HG03469 (cell line): ENCODE measurements at regions not wholly inside any gene's neighbourhood (a gene's known extent, or its start where the extent isn't known, plus 50 kb on each side); places are given as distances from the start of the nearest gene placed in this dataset.

Experiments
- ATAC-seq: cut with Tn5 transposase; IDR thresholded peaks from one replicate; pipeline ENCODE4 v1.9.1; 2021; ENCODE audit warnings: mild to moderate bottlenecking, moderate library complexity, moderate number of reproducible peaks; ENCODE audit not compliant: unreplicated experiment

DNA sequence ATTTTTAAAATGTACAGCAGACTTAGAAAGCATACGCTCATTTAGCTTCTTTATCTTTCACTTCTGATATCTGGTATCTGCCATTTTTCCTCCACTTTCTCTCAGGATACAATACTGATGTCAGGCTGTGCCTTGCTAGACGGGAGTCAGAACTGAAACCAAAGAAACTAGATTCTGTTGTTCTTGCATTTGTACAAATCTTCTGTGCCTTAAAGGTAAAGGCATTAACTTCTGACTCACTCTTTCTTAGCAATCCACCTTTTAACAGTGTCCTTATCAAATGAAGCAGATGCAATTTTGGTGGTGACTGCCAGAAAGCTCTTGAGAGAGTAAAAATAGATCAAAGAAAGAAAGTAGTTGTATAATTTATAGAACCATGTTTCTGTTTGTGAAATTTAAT, 370.4 kb downstream of the PCDH20 start:
- no peak for ATAC-seq

DNA sequence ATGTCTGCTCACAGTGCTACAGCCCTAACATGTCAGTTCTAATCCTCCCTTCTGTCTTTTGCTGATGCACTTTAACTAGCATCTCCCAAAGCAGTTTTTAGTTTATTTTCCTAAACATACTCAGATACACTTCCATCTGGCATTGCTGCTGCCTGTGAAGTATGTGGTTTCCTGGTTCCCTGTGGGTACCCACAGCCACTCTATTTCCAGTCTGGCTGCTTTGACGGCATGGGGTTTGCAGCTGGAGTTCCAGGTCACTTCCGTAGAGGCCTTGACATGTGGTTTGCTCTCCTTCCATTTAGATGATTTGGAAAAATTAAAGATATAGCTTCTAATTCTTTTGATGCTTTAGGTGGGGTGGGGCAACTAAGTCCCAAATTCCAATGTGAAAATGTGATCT, 375.5 kb downstream of the PCDH20 start:
- ATAC-seq: no peak

DNA sequence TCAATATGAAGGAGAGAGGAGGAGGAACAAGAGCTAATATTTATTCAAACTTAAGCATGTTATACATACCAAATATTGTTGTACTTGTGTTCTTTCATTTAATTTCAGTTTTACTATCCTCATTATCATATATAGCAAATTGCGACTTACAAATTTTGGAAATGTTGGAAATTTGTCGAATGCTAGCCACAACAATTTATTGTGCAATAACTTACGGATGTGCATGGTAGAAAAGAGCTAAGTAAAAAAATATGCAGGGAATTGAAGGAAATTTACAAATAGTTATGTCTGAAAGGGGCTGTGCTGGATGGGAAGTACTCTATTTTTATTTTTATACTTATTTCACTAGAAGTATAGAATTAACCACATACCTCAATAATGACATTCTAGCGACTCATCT, 376.3 kb downstream of the PCDH20 start:
- no peak for ATAC-seq

DNA sequence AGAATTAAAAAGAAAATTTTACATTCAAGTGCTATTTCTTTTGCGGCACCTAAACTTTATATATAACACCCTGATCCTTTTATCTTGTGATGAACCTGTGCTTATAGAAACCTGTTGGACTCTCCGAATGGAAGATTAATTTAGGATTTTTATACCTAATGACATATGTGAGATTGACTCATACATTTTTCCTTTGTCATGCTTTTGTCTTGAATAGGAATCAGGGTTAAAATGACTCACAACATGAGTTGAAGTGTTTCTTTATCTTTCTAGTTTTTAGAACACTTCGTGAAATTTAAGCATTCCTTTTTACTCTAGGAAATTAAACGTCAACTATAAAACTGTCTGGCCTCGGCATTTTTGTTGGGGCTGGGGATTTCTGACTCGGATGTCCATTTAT, 378.9 kb downstream of the PCDH20 start:
- ATAC-seq: no peak

DNA sequence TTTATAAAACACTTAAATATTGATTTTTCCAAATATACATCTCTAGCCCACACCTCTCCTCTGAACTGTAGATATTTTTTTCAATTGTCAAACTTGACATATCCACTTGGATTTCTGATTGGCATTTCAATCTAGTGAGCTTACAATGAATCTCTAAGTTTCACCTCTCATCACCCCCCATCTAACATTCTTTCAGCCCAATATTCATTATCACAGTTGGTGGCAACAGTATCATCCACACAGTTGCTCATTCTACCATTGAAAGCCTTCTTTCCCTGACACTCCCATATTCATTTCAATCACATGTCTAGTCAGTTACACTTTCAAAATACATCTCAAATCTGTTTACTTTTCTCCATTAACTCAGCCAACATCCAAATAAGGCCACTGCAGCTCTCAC, 385.2 kb downstream of the PCDH20 start:
- no peak for ATAC-seq

DNA sequence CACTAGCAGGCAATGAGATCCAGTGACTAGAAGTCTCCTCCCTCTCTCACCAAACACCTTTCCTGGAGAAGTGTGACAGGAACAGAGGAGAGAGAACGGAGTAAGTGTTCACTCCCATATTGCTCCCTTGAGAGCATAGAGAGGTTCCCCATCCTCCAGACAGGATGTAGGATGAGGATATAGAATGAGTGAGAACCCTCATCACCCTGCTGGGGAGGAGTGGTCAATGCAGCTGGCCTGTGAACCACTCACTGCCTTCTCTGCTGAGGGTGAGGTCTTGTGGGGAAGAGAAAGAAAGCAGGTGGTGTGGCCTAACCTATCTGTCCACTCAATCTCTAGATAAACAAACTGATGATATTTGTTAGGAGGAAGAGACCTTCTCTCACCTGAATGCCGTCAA, 386.6 kb downstream of the PCDH20 start:
- no peak for ATAC-seq

DNA sequence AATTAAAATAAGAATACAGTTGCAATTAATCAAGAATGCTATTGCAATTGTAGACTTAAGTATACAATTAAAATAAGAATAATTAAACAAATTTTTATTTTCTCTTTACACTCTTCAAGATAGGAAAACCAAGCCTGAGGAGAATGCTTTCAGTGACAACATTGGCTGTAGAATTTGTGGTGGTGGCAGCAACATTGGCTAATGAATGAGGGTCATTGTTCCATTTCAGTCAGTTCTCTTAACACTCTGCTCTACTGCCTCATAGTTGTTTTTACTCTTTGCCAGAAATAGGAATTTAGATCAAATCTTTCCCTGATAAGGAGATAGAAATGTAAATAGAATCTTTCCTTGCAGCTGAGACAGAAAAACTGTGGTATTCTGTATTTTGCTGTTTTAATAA, 391.6 kb downstream of the PCDH20 start:
- ATAC-seq: no peak

DNA sequence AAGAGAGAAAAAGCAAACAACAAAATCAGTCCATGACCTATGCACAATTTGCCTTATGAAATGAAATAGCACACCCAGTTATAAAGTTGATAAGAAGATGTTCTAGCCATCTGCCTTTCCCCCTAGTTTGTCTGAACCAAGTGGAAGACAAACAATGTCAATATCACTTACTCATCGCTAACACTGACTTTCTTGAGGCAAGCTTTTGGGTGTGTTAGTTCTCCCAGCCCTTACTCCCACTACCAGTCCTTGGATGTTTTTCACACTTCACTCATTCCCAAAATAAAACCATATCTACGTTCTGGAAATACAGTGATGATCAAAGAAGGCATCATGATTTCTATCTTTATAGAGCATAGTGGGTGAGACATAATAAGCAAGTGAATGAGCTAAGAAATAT, 393.8 kb downstream of the PCDH20 start:
- no peak for ATAC-seq

DNA sequence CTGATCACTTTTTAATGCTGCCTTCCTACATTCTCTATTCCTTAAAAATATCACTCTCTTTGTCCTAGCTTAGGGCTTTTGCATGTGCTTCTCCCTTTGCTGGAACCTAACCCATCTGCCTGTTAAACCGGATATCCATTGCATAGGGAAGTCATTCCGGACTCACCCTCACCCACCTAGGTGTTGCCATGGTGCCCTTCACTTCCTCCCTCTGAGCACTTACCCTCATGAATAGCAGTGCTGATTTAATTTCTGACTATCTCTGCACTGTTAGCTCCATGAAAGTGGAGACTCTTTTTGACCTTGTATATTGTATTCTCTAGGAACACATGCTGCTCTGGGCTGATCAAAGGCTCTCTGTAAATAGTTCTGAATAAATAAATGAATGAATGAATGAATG, 401.9 kb downstream of the PCDH20 start:
- no peak for ATAC-seq

DNA sequence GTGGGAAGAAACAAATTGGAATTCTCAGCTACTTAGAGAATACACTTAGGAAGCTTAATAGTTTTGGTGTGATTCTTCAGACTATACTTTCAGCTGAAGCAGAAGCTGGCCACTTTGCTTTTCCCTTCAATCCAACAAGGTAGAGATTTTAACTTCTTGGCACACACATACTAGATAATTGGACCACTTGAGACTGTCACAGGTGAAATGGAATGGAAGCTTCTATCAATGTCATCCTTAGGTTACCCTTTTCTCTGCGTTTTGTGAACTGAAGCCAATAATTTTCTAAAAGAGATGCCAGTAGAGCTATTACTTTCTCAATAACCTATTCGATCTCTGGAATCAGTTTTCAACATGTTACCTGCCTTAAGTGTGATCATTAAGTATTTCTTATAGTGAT, 405.3 kb downstream of the PCDH20 start:
- ATAC-seq: no peak

DNA sequence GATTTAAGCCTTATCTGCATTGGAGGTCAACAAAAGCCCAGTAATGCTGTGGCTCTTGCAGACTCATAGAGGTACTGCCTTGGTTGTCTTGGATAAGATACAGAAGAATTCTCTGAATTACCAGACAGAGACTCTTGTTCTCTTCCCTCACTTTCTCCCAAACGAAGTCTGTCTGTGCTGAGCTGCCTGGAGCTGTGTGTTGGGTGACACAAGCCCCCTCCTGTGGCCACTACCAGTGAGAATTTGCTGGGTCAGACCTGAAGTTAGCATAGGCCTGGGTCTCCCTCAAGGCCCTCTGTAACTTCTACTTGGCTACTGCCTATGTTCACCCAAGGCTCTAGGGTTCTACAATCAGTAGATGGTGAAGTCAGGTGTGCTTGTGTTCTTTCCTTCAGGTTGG, 413.0 kb downstream of the PCDH20 start:
- ATAC-seq: no peak

DNA sequence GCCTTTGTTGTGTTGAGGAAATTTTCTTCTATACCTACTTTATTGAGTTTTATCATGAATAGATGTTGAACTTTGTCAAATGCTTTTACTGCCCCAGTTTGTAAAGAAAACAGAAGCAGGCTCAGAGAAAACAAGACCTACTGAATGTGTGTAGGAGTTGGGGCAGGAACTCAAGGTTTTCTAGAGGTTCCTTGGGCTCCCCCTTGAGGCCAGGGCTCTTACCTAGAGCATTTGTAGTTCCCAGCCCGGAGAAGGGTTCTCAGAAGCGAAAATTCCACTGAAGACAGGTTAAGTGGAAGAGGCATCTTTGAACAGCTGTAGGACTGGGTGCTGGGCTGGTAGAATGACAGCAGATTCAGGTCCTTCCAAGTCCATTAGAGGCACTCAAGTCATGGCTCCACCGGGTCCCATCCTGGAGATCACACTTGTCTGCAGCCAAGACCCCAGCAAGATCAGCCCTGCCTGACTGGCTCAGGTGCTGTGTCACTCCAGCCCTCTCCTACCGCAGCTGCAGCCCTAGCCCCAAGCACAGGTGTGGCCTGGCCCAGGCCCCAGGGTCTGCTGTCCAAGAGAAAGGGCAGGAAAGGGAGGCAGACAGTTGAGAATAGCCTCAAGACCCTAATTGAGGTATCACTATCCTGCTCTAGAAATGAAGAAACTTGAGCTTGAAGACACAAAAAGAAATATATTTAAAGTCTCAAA, 425.5 kb downstream of the PCDH20 start:
- ATAC-seq: no peak

DNA sequence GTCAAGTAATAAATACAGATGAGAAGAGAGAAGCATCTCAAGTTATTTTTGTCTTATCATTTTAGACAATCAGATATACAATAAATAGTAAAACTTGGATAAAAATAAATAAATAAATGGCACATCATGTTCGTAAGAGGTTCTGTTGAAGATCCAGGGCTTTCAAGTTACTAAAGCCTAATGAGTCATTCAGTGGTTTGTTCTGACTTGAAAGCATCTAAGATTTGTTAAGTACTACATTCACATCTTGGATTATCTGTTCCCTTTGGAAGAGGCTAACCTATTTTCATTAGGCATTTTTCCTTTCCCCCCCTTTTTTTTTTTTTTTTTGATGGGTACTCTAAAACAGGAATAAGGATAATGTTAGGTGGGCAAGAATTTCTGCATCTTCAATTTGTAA, 429.3 kb downstream of the PCDH20 start:
- no peak for ATAC-seq

DNA sequence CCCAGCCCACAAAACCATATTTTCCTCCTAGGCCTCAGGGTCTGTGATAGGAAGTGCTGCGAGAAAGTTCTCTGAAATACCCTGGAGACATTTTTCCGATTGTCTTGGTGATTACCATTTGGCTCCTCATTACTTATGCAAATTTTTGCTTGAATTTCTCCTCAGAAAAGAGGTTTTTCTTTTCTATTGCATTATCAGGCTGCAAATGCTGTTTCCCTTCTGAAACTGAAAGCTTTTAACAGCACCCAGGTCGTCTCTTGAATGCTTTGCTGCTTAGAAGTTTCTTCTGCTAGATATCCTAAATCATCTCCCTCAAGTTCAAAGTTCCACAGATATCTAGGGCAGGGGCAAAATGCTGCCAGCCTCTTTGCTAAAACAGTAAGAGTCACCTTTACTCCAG, 434.2 kb downstream of the PCDH20 start:
- ATAC-seq: no peak

DNA sequence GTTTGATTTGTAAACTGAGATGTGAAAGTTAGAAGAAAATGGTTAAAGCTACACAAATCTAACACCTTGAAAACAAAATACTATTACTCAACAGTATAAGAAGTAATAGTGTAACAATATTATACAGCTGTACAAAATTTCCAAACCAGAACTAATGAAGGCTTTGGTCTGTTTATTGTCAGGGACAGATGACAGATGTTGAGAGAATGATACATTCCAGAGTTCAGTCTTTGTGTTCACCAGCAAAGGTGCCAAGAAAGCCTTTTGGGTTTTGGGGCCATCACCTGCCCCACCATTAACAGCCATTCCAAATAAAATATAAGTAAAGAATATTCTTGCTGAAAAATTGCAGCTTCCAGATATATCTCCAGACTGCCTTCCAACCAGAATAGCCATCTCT, 439.3 kb downstream of the PCDH20 start:
- ATAC-seq: no peak

DNA sequence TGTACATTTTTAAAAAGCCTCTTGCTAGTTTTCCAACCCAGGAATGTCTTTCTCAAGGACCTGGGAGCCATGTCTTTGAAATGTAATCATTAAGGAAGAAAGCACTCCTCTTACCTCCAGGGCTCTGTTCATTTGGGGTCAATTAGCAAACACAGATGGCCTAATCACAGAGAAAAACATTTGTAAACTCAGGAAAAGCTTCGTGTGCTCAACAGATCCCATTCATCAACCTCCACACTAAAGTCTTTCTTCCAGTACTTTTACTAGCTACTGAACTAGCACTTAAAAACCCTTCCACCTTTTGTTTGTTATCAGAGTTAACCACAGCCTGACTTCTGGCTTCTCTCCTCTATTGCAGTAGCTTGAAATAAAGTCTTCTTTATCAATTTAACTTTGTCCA, 441.4 kb downstream of the PCDH20 start:
- ATAC-seq: no peak

DNA sequence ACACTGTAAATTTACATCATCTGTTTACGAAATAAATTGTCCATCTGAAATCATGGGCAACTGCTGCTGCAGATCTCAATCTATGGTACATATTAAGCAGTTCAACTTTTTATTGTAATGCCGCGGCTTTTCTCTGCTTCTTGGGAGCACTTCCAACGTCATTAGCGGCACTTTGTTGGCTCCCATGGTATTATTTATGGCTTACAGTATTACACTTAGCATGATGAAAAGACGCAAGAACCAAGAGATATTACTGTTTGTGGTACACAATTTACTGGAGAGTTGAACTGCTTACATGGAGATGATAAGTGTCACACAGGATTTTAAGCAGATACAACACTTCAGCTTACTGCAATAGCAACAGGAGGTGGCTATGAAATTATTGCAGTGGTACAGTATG, 442.1 kb downstream of the PCDH20 start:
- no peak for ATAC-seq

DNA sequence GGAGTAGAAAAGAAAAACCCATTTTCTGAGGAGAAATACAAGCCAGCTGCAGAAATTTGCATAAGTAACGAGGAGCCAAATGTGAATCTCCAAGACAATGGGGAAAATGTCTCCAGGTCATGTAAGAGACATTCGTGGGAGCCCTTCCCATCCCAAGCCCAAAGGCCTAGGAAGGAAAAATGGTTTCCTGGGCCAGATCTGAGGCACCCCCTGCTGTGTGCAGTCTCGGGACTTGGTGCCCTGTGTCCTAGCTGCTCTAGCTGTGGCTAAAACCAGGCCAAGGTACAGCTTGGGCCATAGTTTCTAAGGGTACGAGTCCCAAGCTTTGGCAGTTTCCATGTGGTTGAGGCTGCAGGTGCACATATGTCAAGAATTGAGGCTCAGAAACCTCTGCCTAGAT, 444.9 kb downstream of the PCDH20 start:
- ATAC-seq: no peak

DNA sequence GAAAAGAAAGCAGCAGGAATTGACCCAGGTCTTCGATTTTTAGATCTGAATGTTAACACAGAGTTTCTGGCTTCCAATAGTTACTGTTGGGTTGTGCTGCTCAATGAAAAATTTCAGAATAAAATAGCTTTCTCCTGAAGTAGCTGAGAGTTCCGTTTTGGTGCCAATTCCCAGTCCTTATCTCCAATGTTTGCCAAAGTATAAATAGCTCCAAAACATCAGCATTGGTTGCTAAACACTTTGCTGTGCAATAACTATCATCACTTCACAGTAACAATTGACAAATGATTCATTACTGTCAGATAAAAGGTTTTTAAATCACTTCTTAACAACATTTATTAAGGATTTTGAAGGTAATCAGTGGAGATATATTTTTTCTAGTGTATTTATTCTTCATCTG, 446.0 kb downstream of the PCDH20 start:
- ATAC-seq: no peak

DNA sequence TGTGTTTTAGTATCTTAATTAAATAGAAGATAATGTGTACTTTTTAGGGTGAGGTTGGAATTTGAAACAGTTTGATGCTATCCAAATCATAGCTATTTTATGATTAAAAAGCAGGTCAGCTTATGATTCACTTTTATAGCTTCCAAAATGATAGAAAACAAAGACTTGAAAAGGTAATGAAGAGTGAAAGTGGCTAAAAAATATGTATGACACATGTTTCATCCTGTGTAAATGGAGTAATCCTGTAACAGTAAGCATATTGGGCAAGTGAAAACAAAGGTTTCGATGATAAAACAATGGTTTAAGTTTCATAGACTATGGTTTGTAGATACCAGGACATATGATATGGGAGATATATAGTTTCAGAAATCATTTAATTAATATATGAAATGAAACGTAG, 456.2 kb downstream of the PCDH20 start:
- no peak for ATAC-seq

DNA sequence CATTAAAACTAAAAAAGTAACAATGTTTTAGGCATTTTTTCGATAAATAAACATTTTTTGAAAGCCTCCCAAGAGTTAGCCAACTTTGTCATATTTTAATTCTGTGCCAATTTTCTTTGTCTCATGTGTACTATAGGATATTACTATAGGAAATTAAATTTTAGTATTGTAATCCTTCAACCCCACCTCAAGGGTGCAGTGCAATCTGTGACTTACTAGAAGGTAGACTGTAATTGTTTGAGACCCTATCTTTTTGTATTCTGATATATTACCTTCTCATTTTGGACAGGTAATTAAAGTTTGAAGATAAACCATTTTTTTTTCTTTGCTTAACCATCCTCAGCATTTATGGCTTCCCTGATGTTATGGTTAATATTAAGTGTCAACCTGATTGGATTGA, 457.8 kb downstream of the PCDH20 start:
- no peak for ATAC-seq

DNA sequence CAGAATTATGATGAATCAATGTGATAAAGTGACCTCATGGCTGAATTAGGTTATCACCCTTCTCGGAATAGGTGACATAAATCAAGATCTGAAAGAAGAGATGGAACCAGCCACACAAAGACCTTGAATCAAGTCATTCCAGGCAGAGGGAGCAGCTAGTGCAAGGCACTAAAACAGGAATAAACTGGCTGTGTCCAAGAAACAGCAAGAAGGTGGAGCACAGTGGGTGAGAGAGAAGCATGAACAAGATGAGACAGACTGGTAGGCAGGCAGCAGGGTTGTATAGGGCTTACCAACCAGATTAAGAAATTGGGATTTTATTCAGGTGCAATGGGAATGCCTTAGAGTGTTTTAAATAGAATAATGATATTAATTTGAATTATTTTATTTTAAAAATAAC, 470.3 kb downstream of the PCDH20 start:
- ATAC-seq: no peak

DNA sequence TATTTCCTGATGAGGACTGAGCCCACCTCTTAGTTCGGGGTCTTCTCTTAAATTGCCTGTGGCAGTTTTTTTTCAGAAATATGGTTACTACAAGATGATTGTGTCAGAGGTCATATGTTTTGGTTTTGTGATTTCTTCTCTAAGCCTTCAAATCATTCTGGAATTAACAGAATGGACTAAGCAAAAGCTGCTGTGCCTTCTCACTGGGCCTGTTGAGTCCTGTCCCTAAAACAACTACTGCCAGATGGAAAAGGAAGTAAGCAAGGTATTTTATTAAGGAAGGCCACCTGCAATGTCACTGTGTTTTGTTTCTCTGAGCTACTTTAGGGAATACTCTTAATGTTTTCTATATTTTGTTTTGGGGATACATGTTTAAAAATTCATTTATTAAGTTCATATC, 470.8 kb downstream of the PCDH20 start:
- no peak for ATAC-seq

DNA sequence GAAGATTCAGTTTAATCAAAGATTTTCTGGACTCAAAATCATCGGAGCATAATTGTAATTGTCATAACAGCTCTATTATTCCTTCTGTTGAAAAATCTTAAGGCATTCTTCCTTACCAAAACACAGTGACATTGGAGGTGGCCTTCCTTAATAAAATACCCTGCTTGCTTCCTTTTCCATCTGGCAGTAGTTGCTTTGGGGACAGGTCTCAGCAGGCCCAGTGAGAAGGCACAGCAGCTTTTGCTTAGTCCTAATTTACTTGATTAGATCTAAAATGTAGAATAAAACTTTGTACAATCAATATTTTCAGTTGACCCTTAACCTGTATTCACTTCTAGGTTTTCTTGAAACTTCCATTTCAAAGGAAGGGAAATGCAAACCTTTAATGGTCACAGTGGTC, 471.6 kb downstream of the PCDH20 start:
- no peak for ATAC-seq
